GM19099 (cell line): ENCODE measurements at regions not wholly inside any gene's neighbourhood (a gene's known extent, or its start where the extent isn't known, plus 50 kb on each side); places are given as distances from the start of the nearest gene placed in this dataset.

ENCODE experiments used
- POLR2A ChIP-seq: IDR thresholded peaks from 3 replicates; pipeline ENCODE4 v1.6.1; 2011; ENCODE audit warnings: low read depth; ENCODE audit not compliant: insufficient read length; ENCODE audit errors: extremely low read depth

GRCh38 chr1:222251847-222252246 is 296.1 kb downstream of the HHIPL2 start:
- no peak for TF ChIP-seq POLR2A

DNA sequence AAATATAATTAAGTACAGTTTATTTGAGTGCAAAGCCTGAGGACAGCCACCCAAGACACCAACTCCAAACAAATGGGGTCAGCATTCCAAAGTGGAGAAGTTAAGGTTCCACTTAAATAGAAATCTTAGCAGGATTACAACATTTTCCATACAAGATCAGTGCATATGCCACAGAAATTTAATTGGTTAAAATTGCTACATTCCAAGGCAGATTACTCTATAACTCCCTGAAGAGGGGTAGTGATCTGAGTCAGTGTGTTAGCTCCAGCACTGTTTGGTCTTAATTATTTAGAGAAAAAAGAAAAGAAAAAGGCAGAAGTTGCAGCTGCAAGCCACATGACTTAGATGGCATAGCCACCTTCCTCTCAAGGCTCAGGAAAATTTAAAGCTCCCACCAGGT is 297.5 kb downstream of the HHIPL2 start:
- no peak for TF ChIP-seq POLR2A

DNA sequence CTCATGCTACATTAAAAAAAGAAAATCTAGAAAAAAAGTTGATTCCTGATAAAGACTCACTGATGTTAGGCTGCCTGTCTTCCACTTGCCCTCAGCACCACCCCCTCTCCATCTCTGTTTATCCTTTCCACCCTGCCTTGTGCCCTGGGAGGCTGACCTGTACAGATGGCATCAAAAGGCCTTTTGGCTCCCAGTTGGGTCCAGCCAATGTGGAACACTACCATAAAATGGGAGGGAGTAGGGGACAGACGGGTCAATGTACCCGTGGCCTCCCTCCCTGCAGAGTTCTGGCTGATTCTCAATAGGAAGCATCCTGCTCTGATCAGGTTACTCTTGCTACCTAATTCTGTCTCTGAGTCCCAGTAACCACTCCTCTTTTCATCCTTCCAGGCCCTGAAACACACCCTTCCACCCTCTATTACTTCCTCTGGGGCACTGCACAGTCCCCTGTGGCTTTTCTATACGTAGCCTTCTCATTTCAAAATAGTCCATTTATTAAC is 300.0 kb downstream of the HHIPL2 start:
- no peak for TF ChIP-seq POLR2A

- no peak for TF ChIP-seq POLR2A
Measured at GRCh38 chr1:222247081-222247480, 300.8 kb downstream of the HHIPL2 start.

DNA sequence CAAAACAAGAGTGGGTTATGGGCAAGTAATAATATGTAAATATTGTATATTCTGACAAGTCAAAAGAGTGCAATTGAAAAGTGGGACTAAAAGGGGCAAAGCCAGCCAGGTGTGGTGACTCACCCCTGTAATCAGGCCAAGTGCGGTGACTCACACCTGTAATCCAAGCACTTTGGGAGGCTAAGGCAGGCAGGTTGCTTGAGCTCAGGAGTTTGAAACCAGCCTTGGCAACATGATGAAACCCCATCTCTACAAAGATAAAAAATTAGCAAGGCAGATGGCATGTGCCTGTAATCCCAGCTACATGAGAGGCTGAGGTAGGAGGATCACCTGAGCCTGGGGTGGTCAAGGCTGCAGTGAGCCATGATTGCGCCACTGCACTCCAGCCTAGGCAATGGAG is 304.0 kb downstream of the HHIPL2 start:
- TF ChIP-seq POLR2A: no peak

- no peak for TF ChIP-seq POLR2A
Measured at GRCh38 chr1:222242492-222242891, 305.4 kb downstream of the HHIPL2 start.

- no peak for TF ChIP-seq POLR2A
Measured at GRCh38 chr1:222241410-222241809, 306.5 kb downstream of the HHIPL2 start.

DNA sequence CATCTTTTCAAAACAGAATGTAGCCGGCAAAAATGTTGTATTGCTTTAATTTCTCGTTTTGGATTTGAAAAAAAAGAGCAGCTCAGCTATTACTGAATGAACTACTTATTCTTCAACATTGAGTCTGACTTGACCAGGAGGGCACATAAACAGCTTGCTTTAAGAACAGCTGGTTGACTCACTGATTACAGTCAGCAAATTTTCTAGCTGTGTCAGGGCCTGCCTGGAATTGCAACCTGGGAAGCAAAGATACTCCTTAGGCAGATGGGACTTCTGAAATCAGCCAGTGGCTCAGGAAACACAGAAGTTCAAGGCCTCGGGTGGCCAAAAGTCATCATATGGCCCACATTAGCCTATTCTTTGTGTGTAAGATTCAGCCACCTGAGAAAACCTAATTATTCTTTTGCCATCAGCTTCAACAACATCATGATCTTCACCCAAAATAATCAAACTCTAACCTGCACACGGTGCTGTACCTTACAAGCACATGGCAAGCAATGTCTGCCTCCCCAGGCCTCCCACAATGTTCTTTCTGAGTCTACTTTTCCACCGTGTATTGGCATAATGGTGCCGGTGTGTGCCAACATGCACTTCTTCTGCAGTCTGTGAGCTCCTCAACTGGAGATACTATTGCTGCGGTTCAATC is 307.2 kb downstream of the HHIPL2 start:
- no peak for TF ChIP-seq POLR2A

- no peak for TF ChIP-seq POLR2A
Measured at GRCh38 chr1:222239130-222239529, 308.8 kb downstream of the HHIPL2 start.

DNA sequence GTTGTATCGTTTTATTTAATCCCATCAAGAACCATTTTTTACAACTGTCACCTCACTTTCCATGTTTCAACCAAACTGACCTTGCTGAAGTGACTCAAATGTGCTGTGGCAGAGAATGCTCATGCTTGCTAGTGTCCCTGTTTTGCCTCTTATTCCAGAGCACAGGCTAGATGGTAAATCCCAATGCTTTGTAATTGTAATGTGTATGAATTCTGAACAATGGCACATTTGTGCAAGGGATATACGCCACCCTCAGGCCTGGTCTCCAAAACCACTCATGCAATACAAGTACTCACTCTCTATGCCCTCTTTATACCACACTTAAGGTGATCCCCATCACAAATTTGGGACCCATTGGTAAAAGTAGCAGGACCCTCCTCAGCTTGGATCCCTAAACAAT is 313.6 kb downstream of the HHIPL2 start:
- no peak for TF ChIP-seq POLR2A

GRCh38 chr1:222233444-222234158 is 314.3 kb downstream of the HHIPL2 start:
- TF ChIP-seq POLR2A: no peak

DNA sequence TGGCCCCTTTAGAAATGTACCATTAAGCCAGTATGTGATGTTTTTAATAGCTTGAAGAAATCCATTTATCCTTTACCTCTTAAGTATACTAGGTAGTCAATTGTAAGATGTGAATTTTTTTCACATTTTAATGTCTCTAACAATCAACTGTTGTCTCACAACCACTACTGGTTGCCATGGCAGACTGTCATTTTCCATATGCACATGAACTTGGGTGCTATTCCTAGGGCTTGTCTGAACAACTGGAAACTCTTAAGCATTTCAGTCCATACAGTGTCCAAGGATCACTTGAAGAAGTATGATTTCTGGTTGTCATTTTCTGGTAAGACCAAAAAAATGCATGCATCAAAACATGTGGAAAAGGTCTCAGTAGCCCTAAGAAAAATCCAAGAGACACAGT is 315.1 kb downstream of the HHIPL2 start:
- no peak for TF ChIP-seq POLR2A

GRCh38 chr1:222229672-222230312 is 318.1 kb downstream of the HHIPL2 start:
- no peak for TF ChIP-seq POLR2A

DNA sequence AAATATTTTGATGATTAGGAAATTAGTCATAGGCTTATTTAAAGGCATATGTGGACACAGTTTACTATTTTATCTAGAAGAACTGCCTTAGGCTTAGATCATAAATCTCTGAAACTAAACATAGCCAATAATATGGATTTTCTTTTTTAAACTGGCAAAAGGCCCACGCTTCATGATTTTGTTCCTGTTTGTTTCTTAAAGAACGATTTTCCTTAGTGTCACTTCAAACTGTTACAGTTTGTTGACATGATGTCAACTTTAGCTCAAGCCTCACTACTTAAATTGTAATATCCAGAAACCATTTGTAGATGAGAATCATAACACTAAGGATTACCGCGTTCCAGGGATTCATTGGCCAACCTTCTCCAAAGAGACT is 322.6 kb downstream of the HHIPL2 start:
- no peak for TF ChIP-seq POLR2A

GRCh38 chr1:222224636-222225315 is 323.1 kb downstream of the HHIPL2 start:
- no peak for TF ChIP-seq POLR2A
